ENCODE measurements at regions not wholly inside any gene's neighbourhood (a gene's known extent, or its start where the extent isn't known, plus 50 kb on each side); places are given as distances from the start of the nearest gene placed in this dataset.

DNA sequence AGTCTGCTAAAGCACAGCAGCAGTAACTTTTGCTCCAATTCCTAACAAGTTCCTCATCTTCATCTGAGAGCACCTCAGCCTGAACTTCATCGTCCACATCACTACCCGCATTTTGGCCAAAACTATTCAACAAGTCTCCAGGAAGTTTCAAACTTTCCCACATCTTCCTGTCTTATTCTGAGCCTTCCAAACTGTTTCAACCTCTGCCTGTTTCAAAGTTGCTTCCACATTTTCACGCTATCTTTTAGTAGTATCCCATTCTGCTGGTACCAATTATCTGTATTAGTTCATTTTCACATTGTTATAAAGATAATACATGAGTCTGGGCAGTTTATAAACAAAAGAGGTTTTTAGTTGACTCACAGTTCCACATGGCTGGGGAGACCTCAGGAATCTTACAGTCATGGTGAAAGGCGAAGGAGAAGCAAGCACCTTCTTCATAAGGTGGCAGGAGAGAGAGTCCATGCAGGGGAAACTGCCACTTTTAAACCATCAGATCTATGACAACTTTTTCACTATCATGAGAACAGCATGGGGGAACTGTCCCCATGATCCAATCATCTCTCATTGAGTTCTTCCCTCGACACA lies 99.4 kb upstream of the GRIK2 start:
- intact Hi-C loops (cut with DNase I): no loop called here
- Histone ChIP-seq H3K27me3 (ENCODE audit: control insufficient read depth in 1 of 2, insufficient read depth in 2 of 2, low read length in 1 of 2) (no peaks in the 10 kb centered on the region), H3K4me1 (ENCODE audit: control insufficient read depth in 1 of 2, insufficient read depth in 2 of 2, low read length in 2 of 2) (no peaks in the 10 kb centered on the region), H3K36me3 (ENCODE audit: control insufficient read depth in 1 of 2, insufficient read depth in 2 of 2, low read length in 1 of 2) (no peaks in the 10 kb centered on the region), H3K9me3 (ENCODE audit: control insufficient read depth, low read length) (peaks cover 3% of the 10 kb centered on the region), H3K27ac (ENCODE audit: low read depth in 1 of 2, low read length in 2 of 2) (no peak overlapping the region), H3K4me3 (ENCODE audit: low read length in 2 of 2) (no peak overlapping the region)
- DNase-seq (no peak), ATAC-seq (ENCODE audit: low FRiP score) (no peak)
- WGBS, 2 donors: 91 to 96% methylated on average over 5 of the region's 5 CpGs

DNA sequence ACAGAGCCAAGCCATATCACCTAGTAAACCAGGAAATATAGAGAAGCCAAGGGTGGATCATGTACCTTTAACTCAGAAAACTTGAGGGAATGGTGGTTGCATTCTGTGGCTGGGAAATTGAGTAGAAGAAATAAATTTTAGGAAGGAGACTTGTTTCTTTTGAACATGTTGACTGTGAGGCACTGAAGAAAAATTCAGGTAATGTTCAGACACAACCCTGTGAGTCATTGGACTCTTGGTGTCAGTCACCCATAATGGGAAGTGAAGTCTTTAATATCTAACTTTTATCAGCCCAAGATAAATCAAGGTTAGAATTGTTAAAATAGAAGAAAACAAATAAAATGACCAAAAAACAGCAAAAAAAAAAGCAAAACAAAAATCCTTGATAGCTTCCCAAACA lies 98.8 kb upstream of the GRIK2 start:
- H3K27me3 ChIP-seq (ENCODE audit: control insufficient read depth in 1 of 2, insufficient read depth in 2 of 2, low read length in 1 of 2): no peaks in the 10 kb centered on the region
- H3K4me1 ChIP-seq (ENCODE audit: control insufficient read depth in 1 of 2, insufficient read depth in 2 of 2, low read length in 2 of 2): no peaks in the 10 kb centered on the region
- intact Hi-C loops (cut with DNase I): no loop called here
- no peak for DNase-seq
- H3K4me3 ChIP-seq (ENCODE audit: low read length in 2 of 2): no peak overlapping the region
- H3K27ac ChIP-seq (ENCODE audit: low read depth in 1 of 2, low read length in 2 of 2): no peak overlapping the region
- no peaks in the 10 kb centered on the region for H3K36me3 ChIP-seq (ENCODE audit: control insufficient read depth in 1 of 2, insufficient read depth in 2 of 2, low read length in 1 of 2)
- no peak for ATAC-seq (ENCODE audit: low FRiP score)
- peaks cover 3% of the 10 kb centered on the region for H3K9me3 ChIP-seq (ENCODE audit: control insufficient read depth, low read length)

DNA sequence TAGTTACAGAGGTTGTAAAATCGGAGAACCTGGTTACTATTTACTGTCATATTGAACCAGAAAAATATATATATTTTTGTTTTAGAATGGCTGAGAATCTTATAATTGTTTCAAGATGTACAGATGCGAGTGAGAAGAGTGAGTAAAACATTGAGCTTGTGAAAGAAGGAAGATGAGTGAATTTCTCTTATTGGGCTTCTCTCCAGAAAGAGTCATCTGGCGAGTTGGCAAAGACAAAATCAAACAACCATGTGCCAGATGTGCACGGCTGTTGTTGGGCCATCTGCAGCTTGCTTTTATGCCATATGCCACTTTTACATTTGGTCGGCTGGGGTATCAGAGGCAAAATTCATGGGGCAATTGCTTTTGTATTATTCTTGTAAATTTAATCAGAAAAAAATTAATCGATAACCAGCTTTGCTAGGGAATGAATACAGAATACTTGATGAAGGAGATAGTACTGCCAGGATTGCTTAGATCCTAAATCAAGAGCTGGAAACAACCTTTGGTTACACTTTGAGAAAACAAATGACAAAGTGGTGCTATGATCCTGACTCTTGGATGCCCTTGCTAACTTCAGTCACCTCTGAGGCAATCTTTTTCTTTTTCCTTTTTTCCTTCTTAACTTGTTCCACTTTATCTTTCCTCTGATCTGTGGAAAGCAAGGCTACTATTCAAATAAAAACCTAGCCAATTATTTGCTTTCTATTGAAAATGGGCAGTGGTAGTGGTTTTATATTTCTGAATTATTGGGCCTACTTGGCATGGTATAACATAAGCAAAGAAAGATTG lies 97.1 kb upstream of the GRIK2 start:
- Histone ChIP-seq H3K9me3 (ENCODE audit: control insufficient read depth, low read length) (no peaks in the 10 kb centered on the region), H3K4me1 (ENCODE audit: control insufficient read depth in 1 of 2, insufficient read depth in 2 of 2, low read length in 2 of 2) (no peaks in the 10 kb centered on the region), H3K27ac (ENCODE audit: low read depth in 1 of 2, low read length in 2 of 2) (no peak overlapping the region), H3K4me3 (ENCODE audit: low read length in 2 of 2) (no peak overlapping the region), H3K36me3 (ENCODE audit: control insufficient read depth in 1 of 2, insufficient read depth in 2 of 2, low read length in 1 of 2) (no peaks in the 10 kb centered on the region), H3K27me3 (ENCODE audit: control insufficient read depth in 1 of 2, insufficient read depth in 2 of 2, low read length in 1 of 2) (no peaks in the 10 kb centered on the region)
- ATAC-seq (ENCODE audit: low FRiP score): no peak
- 46 to 54% methylated on average over 6 of the region's 6 CpGs for WGBS, 2 donors
- intact Hi-C loops (cut with DNase I): no loop called here
- DNase-seq: no peak

DNA sequence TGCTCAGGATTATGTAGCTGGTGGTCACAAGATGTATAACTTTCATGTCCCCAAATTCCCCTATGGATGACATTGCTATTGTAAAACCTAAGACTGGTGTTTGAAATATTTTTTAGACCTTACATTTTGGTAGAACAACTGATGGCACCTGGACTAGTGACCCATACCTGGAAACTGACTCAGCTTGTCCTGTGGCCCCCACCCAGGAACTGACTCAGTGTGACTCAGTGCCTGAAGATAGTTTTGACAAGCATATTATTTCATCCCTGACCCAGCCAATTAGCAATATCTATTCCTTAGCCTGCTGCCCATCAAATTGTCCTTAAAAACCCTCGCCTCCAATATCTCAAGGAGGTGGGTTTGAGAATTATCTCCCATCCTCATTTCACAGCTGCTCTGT lies 90.9 kb upstream of the GRIK2 start:
- no peak overlapping the region for H3K4me3 ChIP-seq (ENCODE audit: low read length in 2 of 2)
- peaks cover 6% of the 10 kb centered on the region for H3K9me3 ChIP-seq (ENCODE audit: control insufficient read depth, low read length)
- no peaks in the 10 kb centered on the region for H3K27me3 ChIP-seq (ENCODE audit: control insufficient read depth in 1 of 2, insufficient read depth in 2 of 2, low read length in 1 of 2)
- H3K36me3 ChIP-seq (ENCODE audit: control insufficient read depth in 1 of 2, insufficient read depth in 2 of 2, low read length in 1 of 2): no peaks in the 10 kb centered on the region
- no peak for DNase-seq
- H3K4me1 ChIP-seq (ENCODE audit: control insufficient read depth in 1 of 2, insufficient read depth in 2 of 2, low read length in 2 of 2): no peaks in the 10 kb centered on the region
- 82 to 96% methylated on average over 1 of the region's 1 CpG for WGBS, 2 donors
- no peak overlapping the region for H3K27ac ChIP-seq (ENCODE audit: low read depth in 1 of 2, low read length in 2 of 2)
- intact Hi-C loops (cut with DNase I): no loop called here
- no peak for ATAC-seq (ENCODE audit: low FRiP score)

DNA sequence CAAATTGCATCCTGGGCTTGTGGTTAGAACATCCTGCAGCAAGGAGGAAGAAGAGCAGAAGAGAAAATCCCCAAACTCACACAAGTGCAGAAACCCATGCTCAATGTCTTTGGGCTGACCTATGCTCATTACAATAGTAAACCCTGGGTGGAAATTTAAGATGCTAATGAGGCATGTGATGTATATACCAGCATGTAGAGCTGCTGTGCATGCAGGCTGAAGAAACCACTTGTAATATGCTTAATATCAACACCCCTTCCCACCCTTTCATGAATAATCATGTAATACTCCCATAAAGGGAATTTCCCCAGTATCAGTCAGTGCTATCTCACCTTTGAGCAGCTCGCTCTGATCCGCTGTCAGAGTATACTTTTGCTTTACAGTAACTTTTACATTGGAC lies 90.0 kb upstream of the GRIK2 start:
- Histone ChIP-seq H3K4me3 (ENCODE audit: low read length in 2 of 2) (no peak overlapping the region), H3K27ac (ENCODE audit: low read depth in 1 of 2, low read length in 2 of 2) (no peak overlapping the region), H3K9me3 (ENCODE audit: control insufficient read depth, low read length) (peaks cover 6% of the 10 kb centered on the region), H3K27me3 (ENCODE audit: control insufficient read depth in 1 of 2, insufficient read depth in 2 of 2, low read length in 1 of 2) (no peaks in the 10 kb centered on the region), H3K4me1 (ENCODE audit: control insufficient read depth in 1 of 2, insufficient read depth in 2 of 2, low read length in 2 of 2) (no peaks in the 10 kb centered on the region), H3K36me3 (ENCODE audit: control insufficient read depth in 1 of 2, insufficient read depth in 2 of 2, low read length in 1 of 2) (no peaks in the 10 kb centered on the region)
- no peak for ATAC-seq (ENCODE audit: low FRiP score)
- no peak for DNase-seq
- intact Hi-C loops (cut with DNase I): no loop called here
- 82 to 90% methylated on average over 2 of the region's 2 CpGs for WGBS, 2 donors

DNA sequence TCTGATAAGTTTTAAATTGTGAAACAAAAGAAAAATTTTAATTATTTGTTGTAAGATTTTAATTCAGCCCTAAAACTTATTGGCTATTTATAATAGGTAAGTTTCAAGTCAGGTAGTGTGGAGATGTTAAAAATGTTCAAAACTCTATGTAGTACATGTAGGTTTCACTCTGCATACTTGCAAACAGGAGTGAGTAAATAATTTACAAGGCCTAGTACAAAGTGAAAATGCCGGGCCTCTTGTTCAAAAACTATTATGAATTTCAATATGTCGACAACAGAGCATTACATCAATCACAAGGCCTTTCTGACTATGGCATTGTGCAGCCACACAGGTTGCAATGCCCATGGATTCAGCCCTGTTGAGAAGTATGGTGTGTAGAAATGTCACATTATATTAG lies 80.9 kb upstream of the GRIK2 start:
- H3K4me3 ChIP-seq (ENCODE audit: low read length in 2 of 2): no peak overlapping the region
- H3K27ac ChIP-seq (ENCODE audit: low read depth in 1 of 2, low read length in 2 of 2): no peak overlapping the region
- 85 to 87% methylated on average over 2 of the region's 2 CpGs for WGBS, 2 donors
- H3K27me3 ChIP-seq (ENCODE audit: control insufficient read depth in 1 of 2, insufficient read depth in 2 of 2, low read length in 1 of 2): peaks cover 0 to 2% of the 10 kb centered on the region in 2 donors
- no peaks in the 10 kb centered on the region for H3K9me3 ChIP-seq (ENCODE audit: control insufficient read depth, low read length)
- DNase-seq (no peak), ATAC-seq (ENCODE audit: low FRiP score) (no peak)
- no peaks in the 10 kb centered on the region for H3K4me1 ChIP-seq (ENCODE audit: control insufficient read depth in 1 of 2, insufficient read depth in 2 of 2, low read length in 2 of 2)
- no peaks in the 10 kb centered on the region for H3K36me3 ChIP-seq (ENCODE audit: control insufficient read depth in 1 of 2, insufficient read depth in 2 of 2, low read length in 1 of 2)
- intact Hi-C loops (cut with DNase I): no loop called here

DNA sequence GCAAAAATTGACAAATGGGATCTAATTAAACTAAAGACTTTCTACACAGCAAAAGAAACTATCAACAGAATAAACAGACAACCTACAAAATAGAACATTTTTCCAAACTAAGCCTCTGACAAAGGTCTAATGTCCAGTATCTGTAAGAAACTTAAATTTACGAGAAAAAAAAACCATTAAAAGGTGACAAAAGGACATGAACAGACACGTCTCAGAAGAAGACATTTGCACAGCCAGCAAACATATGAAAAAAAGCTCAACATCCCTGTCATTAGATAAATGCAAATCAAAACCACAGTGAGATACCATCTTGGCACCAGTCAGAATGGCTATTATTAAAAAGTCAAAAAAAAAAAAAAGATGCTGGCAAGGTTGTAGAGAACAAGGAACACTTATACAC lies 70.6 kb upstream of the GRIK2 start:
- intact Hi-C loops (cut with DNase I): no loop called here
- ATAC-seq (ENCODE audit: low FRiP score): no peak
- 80% methylated on average over 2 of the region's 2 CpGs for WGBS, 2 donors
- Histone ChIP-seq H3K4me3 (ENCODE audit: low read length in 2 of 2) (no peak overlapping the region), H3K27ac (ENCODE audit: low read depth in 1 of 2, low read length in 2 of 2) (no peak overlapping the region), H3K9me3 (ENCODE audit: control insufficient read depth, low read length) (no peaks in the 10 kb centered on the region), H3K4me1 (ENCODE audit: control insufficient read depth in 1 of 2, insufficient read depth in 2 of 2, low read length in 2 of 2) (no peaks in the 10 kb centered on the region), H3K27me3 (ENCODE audit: control insufficient read depth in 1 of 2, insufficient read depth in 2 of 2, low read length in 1 of 2) (no peaks in the 10 kb centered on the region), H3K36me3 (ENCODE audit: control insufficient read depth in 1 of 2, insufficient read depth in 2 of 2, low read length in 1 of 2) (no peaks in the 10 kb centered on the region)
- no peak for DNase-seq

DNA sequence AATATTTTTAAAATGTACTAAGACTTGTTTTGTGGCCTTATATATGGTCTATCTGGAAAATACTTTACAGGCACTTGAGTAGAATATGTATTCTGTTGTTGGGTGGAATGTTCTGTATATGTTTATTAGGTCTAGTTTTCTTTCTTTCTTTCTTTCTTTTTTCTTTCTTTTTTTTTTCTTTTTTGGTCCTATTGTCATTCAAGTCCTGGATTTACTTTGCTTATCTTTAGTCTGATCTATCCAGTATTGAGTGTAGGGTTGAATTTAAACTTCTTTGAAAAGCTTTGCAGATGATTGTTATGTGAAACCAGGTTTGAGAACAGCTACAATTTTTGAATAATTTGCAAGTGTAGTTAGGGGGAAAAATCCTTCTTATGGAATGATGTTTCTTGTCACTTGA lies 67.1 kb upstream of the GRIK2 start:
- ATAC-seq (ENCODE audit: low FRiP score) (no peak), DNase-seq (no peak)
- Histone ChIP-seq H3K36me3 (ENCODE audit: control insufficient read depth in 1 of 2, insufficient read depth in 2 of 2, low read length in 1 of 2) (no peaks in the 10 kb centered on the region), H3K27me3 (ENCODE audit: control insufficient read depth in 1 of 2, insufficient read depth in 2 of 2, low read length in 1 of 2) (no peaks in the 10 kb centered on the region), H3K4me1 (ENCODE audit: control insufficient read depth in 1 of 2, insufficient read depth in 2 of 2, low read length in 2 of 2) (no peaks in the 10 kb centered on the region), H3K27ac (ENCODE audit: low read depth in 1 of 2, low read length in 2 of 2) (no peak overlapping the region), H3K4me3 (ENCODE audit: low read length in 2 of 2) (no peak overlapping the region), H3K9me3 (ENCODE audit: control insufficient read depth, low read length) (no peaks in the 10 kb centered on the region)
- intact Hi-C loops (cut with DNase I): no loop called here

DNA sequence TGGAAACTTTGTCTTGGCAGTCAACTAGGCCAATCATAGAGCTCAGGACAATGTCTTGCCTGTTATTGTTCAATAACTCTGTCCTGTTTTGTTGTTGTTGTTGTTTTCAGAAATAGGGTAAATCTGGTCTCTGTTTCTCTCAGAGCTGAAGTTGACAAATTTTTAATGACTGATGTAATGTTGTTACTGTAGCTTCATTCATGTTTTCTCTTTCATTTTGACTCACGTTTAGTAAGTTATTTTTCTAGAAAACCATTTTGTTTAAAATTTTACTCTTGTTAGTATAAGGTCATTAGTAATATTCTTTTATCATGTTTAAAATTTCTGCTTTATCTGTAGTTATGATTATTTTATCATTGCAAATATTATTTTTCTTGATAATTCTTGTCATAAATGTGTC lies 51.6 kb upstream of the GRIK2 start:
- Histone ChIP-seq H3K4me1 (ENCODE audit: control insufficient read depth in 1 of 2, insufficient read depth in 2 of 2, low read length in 2 of 2) (no peaks in the 10 kb centered on the region), H3K36me3 (ENCODE audit: control insufficient read depth in 1 of 2, insufficient read depth in 2 of 2, low read length in 1 of 2) (no peaks in the 10 kb centered on the region), H3K27me3 (ENCODE audit: control insufficient read depth in 1 of 2, insufficient read depth in 2 of 2, low read length in 1 of 2) (no peaks in the 10 kb centered on the region), H3K4me3 (ENCODE audit: low read length in 2 of 2) (no peak overlapping the region), H3K27ac (ENCODE audit: low read depth in 1 of 2, low read length in 2 of 2) (no peak overlapping the region), H3K9me3 (ENCODE audit: control insufficient read depth, low read length) (peaks cover 2% of the 10 kb centered on the region)
- intact Hi-C loops (cut with DNase I): no loop called here
- DNase-seq (no peak), ATAC-seq (ENCODE audit: low FRiP score) (no peak)
- 15 to 20% methylated on average over 1 of the region's 1 CpG for WGBS, 2 donors

Data from aorta (tissue), 5 donors.